Transverse colon (tissue), 4 donors: ENCODE measurements at regions not wholly inside any gene's neighbourhood (a gene's known extent, or its start where the extent isn't known, plus 50 kb on each side); places are given as distances from the start of the nearest gene placed in this dataset.

ENCODE experiments used
- DNase-seq: peaks from one replicate; pipeline ENCODE4 v3.0.0-alpha.2; 2019
- H3K27ac ChIP-seq, 4 donors: fragments of 200-600 bp; sonication (generic); 2 replicates each; pipeline ENCODE4 v1.5.1; 2016 to 2018; ENCODE audit warnings: inconsistent platforms in 4 of 4
- H3K27me3 ChIP-seq: fragments of 200-600 bp; sonication (generic); 2 replicates; pipeline ENCODE4 v1.5.1; 2017; ENCODE audit warnings: inconsistent platforms
- H3K36me3 ChIP-seq, 4 donors: fragments of 200-600 bp; sonication (generic); 2 replicates each; pipeline ENCODE4 v1.5.1; 2017 to 2019; ENCODE audit warnings: inconsistent platforms in 4 of 4
- H3K4me1 ChIP-seq, 4 donors: fragments of 200-600 bp; sonication (generic); 2 replicates each; pipeline ENCODE4 v1.5.1; 2017 to 2020; ENCODE audit warnings: inconsistent platforms in 4 of 4
- H3K4me3 ChIP-seq, 4 donors: fragments of 200-600 bp; sonication (generic); 1 replicate in 1 of 4; 2 replicates in 3 of 4; pipeline versions ENCODE4 v1.5.1 to v1.6.1; 2017 to 2019; ENCODE audit warnings: inconsistent platforms in 4 of 4
- H3K9me3 ChIP-seq, 2 donors: fragments of 200-600 bp; sonication (generic); 2 replicates each; pipeline ENCODE4 v1.5.1; 2017 to 2019; ENCODE audit warnings: inconsistent platforms in 2 of 2
- CTCF ChIP-seq, 5 experiments: fragments of 200-600 bp in 3 of 5; fragments of 450-650 bp in 2 of 5; sonication (generic) in 3 of 5; IDR thresholded peaks; 1 replicate in 2 of 5; 2 replicates in 3 of 5; pipeline ENCODE4 v1.5.1; 2016 to 2017; ENCODE audit warnings: antibody characterized with exemption in 5 of 5, inconsistent platforms in 3 of 5, mild to moderate bottlenecking in 2 of 5, moderate library complexity in 1 of 5
- EP300 ChIP-seq: sonication (generic); formaldehyde crosslinking; IDR thresholded peaks from one replicate; pipeline ENCODE4 v1.6.1; 2017; ENCODE audit warnings: antibody characterized with exemption, low read depth
- POLR2A ChIP-seq: fragments of 450-650 bp; IDR thresholded peaks from one replicate; pipeline ENCODE4 v1.6.1; 2016; ENCODE audit warnings: antibody characterized with exemption, mild to moderate bottlenecking, moderate library complexity
- POLR2AphosphoS5 ChIP-seq, 3 donors: sonication (generic); formaldehyde crosslinking; IDR thresholded peaks; one replicate each; pipeline ENCODE4 v1.6.1; 2016; ENCODE audit warnings: antibody characterized with exemption in 3 of 3
- WGBS, 2 donors: methylation state at CpG; one replicate each; pipeline ENCODE4 v1.1.5; 2018; ENCODE audit warnings: low coverage in 1 of 2; 5-methylcytosine and 5-hydroxymethylcytosine counted together
- in situ Hi-C, 4 donors: fragments of 200-750 bp; cut with MboI; loops; one replicate each; pipeline versions ENCODE4 v1.15.0 to v1.15.1; 2017; ENCODE audit warnings: low sequenced_read_pairs in 3 of 4, low pct_ligation_motif_present in 1 of 4, low pct_unique_long_range_greater_than_20kb in 1 of 4
- intact Hi-C: fragments of 100-400 bp; cut with DNase I; formaldehyde crosslinking; loops from one replicate; pipeline ENCODE4 v1.15.1; 2023; ENCODE audit warnings: low total_unique reads

- H3K27me3 ChIP-seq, result no peaks in the 10 kb centered on the region
- H3K4me3 ChIP-seq, result no peak overlapping the region
- WGBS, 2 donors, result 38 to 40% methylated on average over 5 of the region's 5 CpGs
- intact Hi-C loops, result no loop called here
- no peaks in the 10 kb centered on the region for H3K9me3 ChIP-seq
- H3K27ac ChIP-seq, result no peak overlapping the region
- in situ Hi-C loops, result no loop called here
- no peaks in the 10 kb centered on the region for H3K4me1 ChIP-seq
- DNase-seq, result no peak
- no peak for TF ChIP-seq POLR2AphosphoS5 (IDR thresholded peaks at IDR 0.05)
- no peak for TF ChIP-seq EP300
- TF ChIP-seq POLR2A, result no peak
- H3K36me3 ChIP-seq, result no peaks in the 10 kb centered on the region
Observed at GRCh38 chr18:72673242-72673641, 129.1 kb upstream of the CBLN2 start.

- H3K36me3 ChIP-seq, result no peaks in the 10 kb centered on the region
- no peaks in the 10 kb centered on the region for H3K27me3 ChIP-seq
- WGBS, 2 donors, result 52 to 55% methylated on average over 9 to 11 of the region's 11 CpGs
- no peak overlapping the region for H3K27ac ChIP-seq
- no peaks in the 10 kb centered on the region for H3K4me1 ChIP-seq
- TF ChIP-seq POLR2AphosphoS5 (IDR thresholded peaks at IDR 0.05) (no peak), CTCF (IDR thresholded peaks at IDR 0.05) (peak; percentile 32 to 57 (median 49)), EP300 (no peak), POLR2A (no peak)
- no peak overlapping the region for H3K4me3 ChIP-seq
- in situ Hi-C loops (no loop called here), intact Hi-C loops (no loop called here)
- no peak for DNase-seq
- no peaks in the 10 kb centered on the region for H3K9me3 ChIP-seq
Observed at GRCh38 chr18:72672364-72673184, 128.4 kb upstream of the CBLN2 start.

- TF ChIP-seq POLR2A (no peak), CTCF (IDR thresholded peaks at IDR 0.05) (no peak), EP300 (no peak), POLR2AphosphoS5 (IDR thresholded peaks at IDR 0.05) (no peak)
- Histone ChIP-seq H3K4me3 (no peak overlapping the region), H3K9me3 (no peaks in the 10 kb centered on the region), H3K27me3 (no peaks in the 10 kb centered on the region), H3K27ac (no peak overlapping the region), H3K36me3 (no peaks in the 10 kb centered on the region), H3K4me1 (no peaks in the 10 kb centered on the region)
- no peak for DNase-seq
- in situ Hi-C loops (no loop called here), intact Hi-C loops (no loop called here)
- 84% methylated on average over 6 of the region's 6 CpGs; no CpG with 5 or more reads in 1 of the 2 donors for WGBS, 2 donors
Observed at GRCh38 chr18:72667932-72668331, 123.8 kb upstream of the CBLN2 start.

GRCh38 chr18:72652990-72653593, 109.0 kb upstream of the CBLN2 start:
- Histone ChIP-seq H3K36me3 (no peaks in the 10 kb centered on the region), H3K27me3 (no peaks in the 10 kb centered on the region), H3K27ac (no peak overlapping the region), H3K4me3 (no peak overlapping the region), H3K9me3 (no peaks in the 10 kb centered on the region), H3K4me1 (no peaks in the 10 kb centered on the region)
- TF ChIP-seq POLR2A (no peak), CTCF (IDR thresholded peaks at IDR 0.05) (peak in 4 of 5 experiments; percentile 17 to 40 (median 33)), EP300 (no peak), POLR2AphosphoS5 (IDR thresholded peaks at IDR 0.05) (no peak)
- in situ Hi-C loops (no loop called here), intact Hi-C loops (no loop called here)
- WGBS, 2 donors, result 33 to 40% methylated on average over 3 of the region's 3 CpGs
- peak; percentile 30 for DNase-seq
